ENCODE measurements at regions not wholly inside any gene's neighbourhood (a gene's known extent, or its start where the extent isn't known, plus 50 kb on each side); places are given as distances from the start of the nearest gene placed in this dataset.

DNA sequence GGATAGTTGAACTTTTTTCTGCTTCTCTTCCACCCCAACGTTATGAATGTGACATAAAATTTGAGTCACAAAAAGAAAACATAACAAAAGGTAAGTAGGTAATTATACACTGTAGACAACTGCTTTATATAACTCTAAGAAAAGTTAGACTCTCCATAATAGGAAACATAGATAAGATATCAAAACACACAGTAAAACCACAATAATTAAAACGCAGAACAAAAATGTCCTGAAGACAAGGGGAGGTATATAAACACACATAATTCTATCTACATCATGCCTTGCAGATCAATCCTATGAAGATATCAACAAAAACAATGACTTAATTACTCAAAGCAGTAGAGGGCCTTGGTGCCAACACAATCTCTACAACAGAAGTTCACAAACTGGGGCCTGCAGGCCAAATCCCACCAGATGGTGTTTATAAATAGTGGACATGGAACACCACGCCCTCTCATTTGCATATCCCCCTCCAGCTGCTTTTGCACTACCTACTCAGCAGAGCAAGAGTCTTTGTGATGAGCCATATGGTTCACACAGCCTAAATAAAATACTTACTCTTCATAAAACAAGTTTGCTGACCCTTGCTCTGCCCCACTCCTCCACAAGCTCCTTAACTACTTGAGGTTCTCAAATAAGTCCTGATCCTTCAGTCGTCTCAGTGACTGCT lies 254.7 kb downstream of the KLF12 start:
- H3K79me2 ChIP-seq (replicated peaks; ENCODE audit: insufficient read depth, low read length): peaks cover 4% of the 10 kb centered on the region
- TF ChIP-seq POLR2AphosphoS5 (IDR thresholded peaks at IDR 0.05) (no peak), REST (IDR thresholded peaks at IDR 0.05; ENCODE audit: borderline replicate concordance) (no peak), EP300 (conservative IDR thresholded peaks at IDR 0.05; ENCODE audit: poor library complexity, severe bottlenecking) (no peak), TAF1 (IDR thresholded peaks at IDR 0.05; ENCODE audit: low read depth) (no peak), RAD21 (conservative IDR thresholded peaks at IDR 0.05) (no peak), SMC3 (conservative IDR thresholded peaks at IDR 0.05; ENCODE audit: poor library complexity) (no peak), EZH2 (IDR thresholded peaks at IDR 0.05; ENCODE audit: borderline replicate concordance, insufficient read depth, low read length, poor library complexity, severe bottlenecking) (no peak), MXI1 (conservative IDR thresholded peaks at IDR 0.05; ENCODE audit: poor library complexity, severe bottlenecking) (no peak), CTCF (IDR thresholded peaks at IDR 0.05; ENCODE audit: poor library complexity, severe bottlenecking) (no peak)
- H2AFZ ChIP-seq (ENCODE audit: low read depth, low read length): no peak overlapping the region

DNA sequence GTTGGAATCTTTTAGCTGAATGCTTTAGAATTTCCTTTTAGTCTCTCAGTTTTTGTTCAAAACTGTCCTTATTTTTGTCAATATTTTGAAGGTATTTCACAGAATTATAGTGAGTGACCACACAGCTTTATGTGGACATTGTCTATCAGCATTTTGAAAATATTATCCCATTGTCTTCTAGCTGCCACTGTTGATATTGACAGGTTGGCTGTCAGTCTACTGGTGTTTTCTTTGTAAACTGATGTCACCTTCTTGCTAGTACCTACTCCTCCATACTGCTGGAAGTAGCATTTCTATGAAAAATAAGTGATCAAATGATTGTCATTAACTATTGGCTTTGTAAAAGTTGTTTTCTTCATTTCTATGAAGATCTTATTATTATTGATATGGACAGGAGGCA lies 256.8 kb downstream of the KLF12 start:
- no peaks in the 10 kb centered on the region for H3K9me3 ChIP-seq (ENCODE audit: low read length)
- H3K9me2 ChIP-seq (ENCODE audit: insufficient read depth, low read length): no peaks in the 10 kb centered on the region
- no peaks in the 10 kb centered on the region for H3K79me2 ChIP-seq (replicated peaks; ENCODE audit: insufficient read depth, low read length)
- H2AFZ ChIP-seq (ENCODE audit: low read depth, low read length): no peak overlapping the region
- TF ChIP-seq POLR2AphosphoS5 (IDR thresholded peaks at IDR 0.05) (no peak), REST (IDR thresholded peaks at IDR 0.05; ENCODE audit: borderline replicate concordance) (no peak), EP300 (conservative IDR thresholded peaks at IDR 0.05; ENCODE audit: poor library complexity, severe bottlenecking) (no peak), SMC3 (conservative IDR thresholded peaks at IDR 0.05; ENCODE audit: poor library complexity) (no peak), RAD21 (conservative IDR thresholded peaks at IDR 0.05) (no peak), MXI1 (conservative IDR thresholded peaks at IDR 0.05; ENCODE audit: poor library complexity, severe bottlenecking) (no peak), CTCF (IDR thresholded peaks at IDR 0.05; ENCODE audit: poor library complexity, severe bottlenecking) (no peak), EZH2 (IDR thresholded peaks at IDR 0.05; ENCODE audit: borderline replicate concordance, insufficient read depth, low read length, poor library complexity, severe bottlenecking) (no peak), TAF1 (IDR thresholded peaks at IDR 0.05; ENCODE audit: low read depth) (no peak)
- H3K27me3 ChIP-seq (ENCODE audit: insufficient read depth, low read depth, low read length): no peaks in the 10 kb centered on the region
- peaks cover 3% of the 10 kb centered on the region for H3F3A ChIP-seq (ENCODE audit: insufficient read depth, low read length, poor library complexity, severe bottlenecking)
- H3K4me2 ChIP-seq (ENCODE audit: low read length): no peak overlapping the region
- no peaks in the 10 kb centered on the region for H4K20me1 ChIP-seq (ENCODE audit: insufficient read depth)
- H3K4me3 ChIP-seq (ENCODE audit: low read length): no peak overlapping the region
- no peaks in the 10 kb centered on the region for H3K36me3 ChIP-seq (ENCODE audit: insufficient read depth, low read length)
- H3K9ac ChIP-seq (ENCODE audit: low read length): no peak overlapping the region
- H3K27ac ChIP-seq (ENCODE audit: low read length): no peak overlapping the region

More for the DNA sequence above, 254.7 kb downstream of the KLF12 start:
- H3K27ac ChIP-seq (ENCODE audit: low read length): no peak overlapping the region
- H3K4me3 ChIP-seq (ENCODE audit: low read length): no peak overlapping the region
- H4K20me1 ChIP-seq (ENCODE audit: insufficient read depth): no peaks in the 10 kb centered on the region
- no peaks in the 10 kb centered on the region for H3K27me3 ChIP-seq (ENCODE audit: insufficient read depth, low read depth, low read length)
- no peak overlapping the region for H3K4me2 ChIP-seq (ENCODE audit: low read length)
- peaks cover 3% of the 10 kb centered on the region for H3F3A ChIP-seq (ENCODE audit: insufficient read depth, low read length, poor library complexity, severe bottlenecking)
- H3K36me3 ChIP-seq (ENCODE audit: insufficient read depth, low read length): no peaks in the 10 kb centered on the region
- H3K9ac ChIP-seq (ENCODE audit: low read length): no peak overlapping the region
- H3K9me3 ChIP-seq (ENCODE audit: low read length): no peaks in the 10 kb centered on the region
- no peaks in the 10 kb centered on the region for H3K9me2 ChIP-seq (ENCODE audit: insufficient read depth, low read length)

All from neural cell (in vitro differentiated cells).